Progenitor cell of endocrine pancreas (in vitro differentiated cells): ENCODE measurements at regions not wholly inside any gene's neighbourhood (a gene's known extent, or its start where the extent isn't known, plus 50 kb on each side); places are given as distances from the start of the nearest gene placed in this dataset.
"Not testable (repeated sequence)": the region's sequence is repeated elsewhere in the genome, so short reads cannot be mapped to it uniquely, and the experiment has no call there.

Experiments
- DNase-seq: peaks from one replicate; pipeline ENCODE4 v3.0.0; 2021; ENCODE audit warnings: low spot score; ENCODE audit not compliant: unreplicated experiment
- H3K27ac Mint-ChIP-seq: 2 replicates; pipeline ENCODE4 v1.8.0; 2021; ENCODE audit warnings: mild to moderate bottlenecking, moderate library complexity, mixed read lengths
- H3K27me3 Mint-ChIP-seq: 2 replicates; pipeline ENCODE4 v1.8.0; 2021; ENCODE audit warnings: mixed read lengths
- H3K36me3 Mint-ChIP-seq: 2 replicates; pipeline ENCODE4 v1.8.0; 2022; ENCODE audit warnings: mixed read lengths; ENCODE audit not compliant: insufficient read depth
- H3K4me1 Mint-ChIP-seq: 2 replicates; pipeline ENCODE4 v1.8.0; 2021; ENCODE audit warnings: low read depth, mixed read lengths
- H3K4me3 Mint-ChIP-seq: 2 replicates; pipeline ENCODE4 v1.8.0; 2021; ENCODE audit warnings: low read depth, mild to moderate bottlenecking, moderate library complexity, mixed read lengths
- H3K9me3 Mint-ChIP-seq: 2 replicates; pipeline ENCODE4 v1.8.0; 2021; ENCODE audit warnings: low read depth, mixed read lengths
- CTCF ChIP-seq: fragments of 200-600 bp; sonication (generic); IDR thresholded peaks from one replicate; pipeline ENCODE4 v1.5.0; 2021; ENCODE audit warnings: antibody characterized with exemption, mild to moderate bottlenecking; ENCODE audit not compliant: unreplicated experiment

- Mint-ChIP-seq H3K27ac (no peak overlapping the region), H3K9me3 (peaks cover 13% of the 10 kb centered on the region), H3K27me3 (no peaks in the 10 kb centered on the region), H3K4me1 (no peaks in the 10 kb centered on the region), H3K36me3 (peaks cover 1% of the 10 kb centered on the region), H3K4me3 (no peak overlapping the region)
- TF ChIP-seq CTCF: no peak
- no peak for DNase-seq
These were observed 460.4 kb upstream of the CCDC196 start for GRCh38 chr14:66025779-66026178.

GRCh38 chr14:66031981-66032380 lies 454.2 kb upstream of the CCDC196 start:
- H3K27me3 Mint-ChIP-seq, H3K4me3 Mint-ChIP-seq, H3K4me1 Mint-ChIP-seq, H3K27ac Mint-ChIP-seq, H3K36me3 Mint-ChIP-seq, DNase-seq: not testable (repeated sequence)
- H3K9me3 Mint-ChIP-seq: peaks cover 29% of the 10 kb centered on the region

- H3K36me3 Mint-ChIP-seq: no peaks in the 10 kb centered on the region
- H3K4me1 Mint-ChIP-seq: no peaks in the 10 kb centered on the region
- no peak overlapping the region for H3K4me3 Mint-ChIP-seq
- H3K27ac Mint-ChIP-seq: no peak overlapping the region
- DNase-seq: no peak
- peaks cover 29% of the 10 kb centered on the region for H3K9me3 Mint-ChIP-seq
- no peaks in the 10 kb centered on the region for H3K27me3 Mint-ChIP-seq
- no peak for TF ChIP-seq CTCF
These were observed 453.4 kb upstream of the CCDC196 start for GRCh38 chr14:66032800-66033199.

- TF ChIP-seq CTCF: no peak
- H3K4me3 Mint-ChIP-seq: no peak overlapping the region
- H3K9me3 Mint-ChIP-seq: peaks cover 14% of the 10 kb centered on the region
- no peak overlapping the region for H3K27ac Mint-ChIP-seq
- no peak for DNase-seq
- H3K27me3 Mint-ChIP-seq: peaks cover 3% of the 10 kb centered on the region
- peaks cover 2% of the 10 kb centered on the region for H3K4me1 Mint-ChIP-seq
- H3K36me3 Mint-ChIP-seq: no peaks in the 10 kb centered on the region
These were observed 449.6 kb upstream of the CCDC196 start for GRCh38 chr14:66036547-66036946.

- Mint-ChIP-seq H3K4me3 (no peak overlapping the region), H3K4me1 (peaks cover 3% of the 10 kb centered on the region), H3K9me3 (peaks cover 14% of the 10 kb centered on the region), H3K27me3 (peaks cover 3% of the 10 kb centered on the region), H3K27ac (no peak overlapping the region), H3K36me3 (no peaks in the 10 kb centered on the region)
- no peak for TF ChIP-seq CTCF
- DNase-seq: no peak
These were observed 448.8 kb upstream of the CCDC196 start for GRCh38 chr14:66037361-66037760.

- Mint-ChIP-seq H3K36me3 (no peaks in the 10 kb centered on the region), H3K9me3 (peaks cover 9% of the 10 kb centered on the region), H3K27ac (no peak overlapping the region), H3K4me3 (no peak overlapping the region), H3K4me1 (peaks cover 3% of the 10 kb centered on the region), H3K27me3 (peaks cover 3% of the 10 kb centered on the region)
- TF ChIP-seq CTCF: no peak
- no peak for DNase-seq
These were observed 448.0 kb upstream of the CCDC196 start for GRCh38 chr14:66038212-66038611.
